ENCODE measurements at regions not wholly inside any gene's neighbourhood (a gene's known extent, or its start where the extent isn't known, plus 50 kb on each side); places are given as distances from the start of the nearest gene placed in this dataset.
"Not testable (repeated sequence)": the region's sequence is repeated elsewhere in the genome, so short reads cannot be mapped to it uniquely, and the experiment has no call there.

GRCh38 chr6:76790881-76791280 lies 672.4 kb downstream of the HTR1B start:
- no peak overlapping the region for H3K4me3 Mint-ChIP-seq

DNA sequence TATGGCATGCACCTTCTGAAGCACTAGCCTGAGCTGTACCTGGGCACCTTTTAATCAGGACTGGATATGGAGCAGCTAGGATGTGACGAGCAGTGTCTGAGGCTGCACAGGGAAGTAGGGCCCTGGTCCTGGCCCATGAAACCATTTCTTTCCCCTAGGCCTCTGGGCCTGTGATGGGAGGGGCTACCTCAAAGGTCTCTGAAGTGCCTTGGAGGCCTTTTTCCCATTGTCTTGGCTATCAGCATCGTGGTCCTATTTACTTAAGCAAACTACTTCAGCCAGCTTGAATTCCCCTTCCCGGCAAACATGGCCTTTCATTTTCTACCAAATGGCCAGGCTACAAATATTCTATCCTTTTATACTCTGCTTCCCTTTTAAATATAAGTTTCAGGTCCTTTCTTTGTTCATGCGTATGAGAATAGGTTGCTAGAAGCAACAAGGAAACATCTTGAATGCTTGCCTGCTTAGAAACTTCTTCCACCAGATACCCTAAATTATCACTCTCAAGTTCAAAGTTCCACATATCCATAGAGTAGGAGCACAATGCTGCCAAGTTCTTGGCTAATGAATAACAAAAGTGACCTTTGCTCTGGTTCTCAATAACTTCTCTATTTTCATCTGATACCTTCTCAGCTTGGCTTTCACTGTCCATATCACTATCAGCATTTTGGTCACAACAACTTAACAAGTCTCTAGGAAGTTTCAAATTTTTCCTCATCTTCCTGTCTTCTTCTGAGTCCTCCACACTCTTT lies 673.1 kb downstream of the HTR1B start:
- Mint-ChIP-seq H3K9me3 (no peaks in the 10 kb centered on the region), H3K27ac (no peak overlapping the region), H3K36me3 (ENCODE audit: low read depth) (no peaks in the 10 kb centered on the region), H3K27me3 (no peaks in the 10 kb centered on the region), H3K4me3 (no peak overlapping the region), H3K4me1 (no peaks in the 10 kb centered on the region)
- DNase-seq, result no peak
- intact Hi-C loops (cut with micrococcal nuclease), result no loop called here

More at GRCh38 chr6:76790881-76791280, 672.4 kb downstream of the HTR1B start:
- no peaks in the 10 kb centered on the region for H3K4me1 Mint-ChIP-seq
- H3K27ac Mint-ChIP-seq, result no peak overlapping the region
- intact Hi-C loops (cut with micrococcal nuclease), result no loop called here
- no peaks in the 10 kb centered on the region for H3K27me3 Mint-ChIP-seq
- H3K9me3 Mint-ChIP-seq, result no peaks in the 10 kb centered on the region
- H3K36me3 Mint-ChIP-seq (ENCODE audit: low read depth), result no peaks in the 10 kb centered on the region
- DNase-seq, result no peak

DNA sequence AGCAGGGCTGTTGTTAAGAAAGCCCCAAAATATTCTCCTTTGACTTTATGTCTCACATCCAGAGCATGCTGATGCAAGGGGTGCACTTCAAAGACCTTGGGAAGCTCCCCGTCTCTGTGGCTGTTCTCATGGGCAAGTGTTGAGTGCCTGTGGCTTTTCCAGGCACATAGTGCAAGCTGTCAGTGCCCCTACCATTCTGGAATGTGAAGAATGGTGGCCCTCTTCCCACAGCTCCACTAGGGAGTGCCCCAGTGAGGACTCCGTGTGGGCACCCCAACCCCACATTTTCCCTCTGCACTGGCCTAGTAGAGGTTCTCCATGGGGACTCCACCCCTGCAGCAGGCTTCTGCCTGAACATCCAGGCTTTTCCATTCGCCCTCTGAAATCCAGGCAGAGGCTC lies 673.7 kb downstream of the HTR1B start:
- Mint-ChIP-seq H3K4me1 (no peaks in the 10 kb centered on the region), H3K36me3 (ENCODE audit: low read depth) (no peaks in the 10 kb centered on the region), H3K27me3 (no peaks in the 10 kb centered on the region), H3K27ac (no peak overlapping the region), H3K4me3 (no peak overlapping the region), H3K9me3 (no peaks in the 10 kb centered on the region)
- DNase-seq, result no peak
- intact Hi-C loops (cut with micrococcal nuclease), result no loop called here

DNA sequence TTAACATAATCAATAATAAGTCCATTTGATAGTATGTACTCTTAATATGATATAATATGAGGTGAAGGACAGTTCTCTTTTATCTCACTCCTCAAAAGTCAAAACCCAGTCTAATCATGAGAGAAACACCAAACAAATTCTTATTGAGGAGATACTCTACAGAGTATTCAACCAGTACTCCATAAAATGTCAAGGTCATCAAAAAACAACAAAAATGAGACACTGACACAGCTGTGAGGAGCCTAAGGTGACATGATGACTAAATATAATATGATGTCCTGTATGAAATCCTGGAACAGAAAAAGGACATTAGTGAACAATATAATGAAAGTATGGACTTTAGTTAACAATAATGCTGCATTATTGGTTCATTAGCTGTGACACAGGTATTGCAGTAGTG lies 675.1 kb downstream of the HTR1B start:
- Mint-ChIP-seq H3K9me3 (no peaks in the 10 kb centered on the region), H3K36me3 (ENCODE audit: low read depth) (no peaks in the 10 kb centered on the region), H3K4me1 (no peaks in the 10 kb centered on the region), H3K4me3 (no peak overlapping the region), H3K27ac (no peak overlapping the region), H3K27me3 (no peaks in the 10 kb centered on the region)
- DNase-seq, result no peak
- intact Hi-C loops (cut with micrococcal nuclease), result no loop called here

- Mint-ChIP-seq H3K27ac (no peak overlapping the region), H3K36me3 (ENCODE audit: low read depth) (no peaks in the 10 kb centered on the region), H3K27me3 (no peaks in the 10 kb centered on the region), H3K4me1 (no peaks in the 10 kb centered on the region), H3K9me3 (no peaks in the 10 kb centered on the region), H3K4me3 (no peak overlapping the region)
- no peak for DNase-seq
- intact Hi-C loops (cut with micrococcal nuclease), result no loop called here
Measured at GRCh38 chr6:76779068-76779467, 684.2 kb downstream of the HTR1B start.

DNA sequence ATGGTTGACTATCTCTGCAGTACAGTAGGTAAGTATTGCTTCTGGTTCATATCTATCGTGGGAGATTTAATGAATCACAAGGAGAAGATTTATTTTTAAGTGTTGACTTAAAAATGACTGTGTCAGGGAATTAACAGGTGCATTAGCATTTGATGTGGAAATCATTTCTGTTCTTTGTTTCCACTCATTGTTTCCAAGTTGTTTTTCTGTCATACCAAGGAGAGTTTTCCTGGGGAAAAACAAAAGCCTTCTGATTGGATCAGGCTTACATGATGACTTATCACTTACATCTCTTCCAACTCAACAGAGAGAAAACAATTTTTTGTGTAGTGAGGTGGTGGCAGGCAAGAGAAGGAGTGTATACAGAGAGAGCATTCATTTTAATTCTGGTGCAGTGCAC lies 686.4 kb downstream of the HTR1B start:
- Mint-ChIP-seq H3K4me3 (no peak overlapping the region), H3K27ac (no peak overlapping the region), H3K36me3 (ENCODE audit: low read depth) (no peaks in the 10 kb centered on the region), H3K4me1 (no peaks in the 10 kb centered on the region), H3K9me3 (peaks cover 3% of the 10 kb centered on the region), H3K27me3 (no peaks in the 10 kb centered on the region)
- intact Hi-C loops (cut with micrococcal nuclease), result no loop called here
- no peak for DNase-seq

DNA sequence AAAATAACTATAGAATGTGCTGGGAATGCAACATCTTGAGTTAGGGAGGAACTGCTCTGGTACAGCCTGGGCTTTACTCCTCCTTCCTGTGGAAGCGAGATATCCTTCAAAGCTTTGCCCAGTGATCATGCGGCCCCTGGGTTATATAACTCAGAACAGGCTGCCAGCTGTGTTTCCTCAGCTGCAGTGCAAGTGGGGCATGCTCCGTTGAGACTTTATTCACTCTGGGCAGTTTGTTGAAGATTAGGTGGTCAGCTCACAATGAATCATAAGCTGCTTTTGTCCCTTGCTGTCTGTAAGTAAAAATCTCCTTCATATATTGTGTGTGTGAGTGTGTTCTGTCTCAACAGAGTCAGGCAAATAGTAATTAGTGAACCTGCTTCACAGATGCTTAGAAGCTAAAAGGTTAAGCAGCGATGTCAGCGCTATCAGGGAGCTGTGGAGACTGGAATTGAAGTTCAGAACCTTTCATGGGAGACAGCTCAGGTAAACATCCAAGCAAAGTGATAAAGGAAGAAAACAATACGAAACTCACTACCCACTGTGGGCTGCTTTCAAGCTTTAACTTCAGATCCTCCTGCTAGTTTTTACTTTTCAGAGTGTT lies 688.4 kb downstream of the HTR1B start:
- Mint-ChIP-seq H3K36me3 (ENCODE audit: low read depth) (no peaks in the 10 kb centered on the region), H3K27ac (no peak overlapping the region), H3K27me3 (no peaks in the 10 kb centered on the region), H3K4me1 (no peaks in the 10 kb centered on the region), H3K4me3 (no peak overlapping the region), H3K9me3 (peaks cover 3% of the 10 kb centered on the region)
- intact Hi-C loops (cut with micrococcal nuclease), result no loop called here
- no peak for DNase-seq

- Mint-ChIP-seq H3K27ac (no peak overlapping the region), H3K27me3 (no peaks in the 10 kb centered on the region), H3K4me3 (no peak overlapping the region), H3K36me3 (ENCODE audit: low read depth) (no peaks in the 10 kb centered on the region), H3K9me3 (peaks cover 3% of the 10 kb centered on the region), H3K4me1 (no peaks in the 10 kb centered on the region)
- intact Hi-C loops (cut with micrococcal nuclease), result no loop called here
- no peak for DNase-seq
Measured at GRCh38 chr6:76772951-76773350, 690.3 kb downstream of the HTR1B start.

DNA sequence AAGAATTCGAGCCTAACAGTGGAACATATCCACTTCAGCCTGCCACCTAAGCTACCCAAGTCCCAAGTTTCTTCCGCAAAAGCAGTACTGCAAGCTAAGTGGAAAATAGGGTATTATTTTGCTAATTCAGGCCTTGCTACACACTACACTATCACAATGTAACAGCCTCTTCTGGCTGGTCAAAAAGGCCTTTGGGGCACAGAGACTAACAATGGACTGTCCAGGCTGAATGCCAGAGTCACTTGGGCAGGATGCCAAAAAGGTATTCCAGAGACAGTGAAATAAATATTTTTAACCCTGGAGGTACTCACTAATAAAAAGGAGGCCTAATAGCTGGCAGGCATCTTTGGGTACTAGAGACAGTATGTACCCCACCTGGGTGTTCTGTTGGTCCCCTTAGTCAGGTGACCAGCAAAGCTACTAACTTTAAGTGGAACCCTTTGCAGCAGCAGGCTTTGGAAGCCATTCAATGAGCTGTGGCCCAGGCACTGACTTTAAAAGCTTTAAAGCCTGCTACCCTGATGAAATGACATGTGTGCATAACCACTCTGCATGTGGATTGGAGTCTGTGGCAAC lies 692.1 kb downstream of the HTR1B start:
- intact Hi-C loops (cut with micrococcal nuclease), result no loop called here
- H3K27ac Mint-ChIP-seq, result no peak overlapping the region
- no peaks in the 10 kb centered on the region for H3K4me1 Mint-ChIP-seq
- peaks cover 3% of the 10 kb centered on the region for H3K9me3 Mint-ChIP-seq
- no peak for DNase-seq
- no peaks in the 10 kb centered on the region for H3K36me3 Mint-ChIP-seq (ENCODE audit: low read depth)
- H3K27me3 Mint-ChIP-seq, result no peaks in the 10 kb centered on the region
- no peak overlapping the region for H3K4me3 Mint-ChIP-seq

DNA sequence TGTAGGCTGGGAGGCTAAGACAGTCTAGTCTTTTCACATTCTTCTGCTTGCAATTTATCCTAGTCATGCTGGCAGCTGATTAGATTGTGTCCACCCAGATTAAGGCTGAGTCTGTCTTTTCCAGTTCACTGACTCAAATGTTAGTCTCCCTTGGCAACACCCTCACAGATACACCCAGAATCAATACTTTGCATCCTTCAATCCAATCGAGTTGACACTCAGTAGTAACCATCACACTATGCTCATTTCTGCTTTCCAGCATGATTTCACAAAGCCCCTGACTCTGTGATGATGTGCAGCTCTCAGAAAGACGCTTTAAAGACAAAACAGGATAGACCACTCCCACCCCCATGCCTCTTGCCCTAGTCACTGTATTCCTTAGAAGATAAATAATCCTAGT lies 693.0 kb downstream of the HTR1B start:
- Mint-ChIP-seq H3K27me3 (no peaks in the 10 kb centered on the region), H3K4me1 (no peaks in the 10 kb centered on the region), H3K9me3 (peaks cover 3% of the 10 kb centered on the region), H3K27ac (no peak overlapping the region), H3K36me3 (ENCODE audit: low read depth) (no peaks in the 10 kb centered on the region), H3K4me3 (no peak overlapping the region)
- DNase-seq, result no peak
- intact Hi-C loops (cut with micrococcal nuclease), result no loop called here

- Mint-ChIP-seq H3K4me3 (no peak overlapping the region), H3K27ac (no peak overlapping the region), H3K9me3 (peaks cover 3% of the 10 kb centered on the region), H3K27me3 (no peaks in the 10 kb centered on the region), H3K36me3 (ENCODE audit: low read depth) (no peaks in the 10 kb centered on the region), H3K4me1 (no peaks in the 10 kb centered on the region)
- no peak for DNase-seq
- intact Hi-C loops (cut with micrococcal nuclease), result no loop called here
Measured at GRCh38 chr6:76768556-76768955, 694.7 kb downstream of the HTR1B start.

DNA sequence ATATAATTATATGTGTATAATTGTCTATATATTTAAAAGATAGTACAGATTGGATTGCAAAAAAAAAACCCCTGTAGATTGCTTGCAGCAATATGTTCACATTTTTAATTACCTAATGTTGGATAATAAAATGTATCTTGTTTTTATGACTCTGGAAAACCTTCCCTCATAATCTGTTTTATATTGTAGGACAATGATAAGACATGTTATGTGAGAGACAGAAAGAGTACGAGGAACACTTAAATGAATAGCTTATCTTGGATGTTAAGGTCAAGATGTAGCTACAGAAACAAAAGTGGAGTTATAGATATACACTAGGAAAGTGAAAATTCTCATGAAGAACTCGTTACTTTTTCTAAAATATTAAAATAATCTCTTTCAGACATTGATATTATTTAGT lies 691.6 kb upstream of the IMPG1 start:
- Mint-ChIP-seq H3K27ac (no peak overlapping the region), H3K4me1 (no peaks in the 10 kb centered on the region), H3K9me3 (no peaks in the 10 kb centered on the region), H3K27me3 (no peaks in the 10 kb centered on the region), H3K36me3 (ENCODE audit: low read depth) (no peaks in the 10 kb centered on the region), H3K4me3 (no peak overlapping the region)
- intact Hi-C loops (cut with micrococcal nuclease), result no loop called here
- no peak for DNase-seq

DNA sequence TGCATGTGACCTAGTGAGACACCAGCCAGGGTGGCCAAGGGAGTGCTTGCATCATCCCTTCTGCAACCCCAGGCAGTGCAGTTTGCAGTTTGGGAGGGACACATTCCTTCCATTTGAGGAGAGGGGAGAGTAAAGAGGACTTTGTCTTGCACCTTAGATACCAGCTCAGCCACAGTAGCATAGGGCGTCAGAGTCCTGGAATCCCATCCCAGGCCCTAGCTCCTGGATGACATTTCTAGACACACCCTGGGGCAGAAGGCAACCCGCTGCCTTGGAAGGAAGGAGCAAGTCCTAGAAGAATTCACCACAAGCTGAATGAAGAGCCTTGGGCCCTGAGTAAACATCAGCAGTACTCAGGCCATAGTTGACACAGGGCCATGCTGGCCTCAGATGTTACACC lies 680.4 kb upstream of the IMPG1 start:
- intact Hi-C loops (cut with micrococcal nuclease), result no loop called here
- peaks cover 5% of the 10 kb centered on the region for H3K9me3 Mint-ChIP-seq
- no peaks in the 10 kb centered on the region for H3K27me3 Mint-ChIP-seq
- H3K4me3 Mint-ChIP-seq, result no peak overlapping the region
- H3K27ac Mint-ChIP-seq, result no peak overlapping the region
- DNase-seq, result no peak
- H3K36me3 Mint-ChIP-seq (ENCODE audit: low read depth), result no peaks in the 10 kb centered on the region
- no peaks in the 10 kb centered on the region for H3K4me1 Mint-ChIP-seq

- H3K27ac Mint-ChIP-seq; intact Hi-C loops (cut with micrococcal nuclease); DNase-seq; H3K4me3 Mint-ChIP-seq; H3K4me1 Mint-ChIP-seq; H3K27me3 Mint-ChIP-seq; H3K36me3 Mint-ChIP-seq (ENCODE audit: low read depth): not testable (repeated sequence)
- H3K9me3 Mint-ChIP-seq, result peaks cover 12% of the 10 kb centered on the region
Measured at GRCh38 chr6:76745388-76745787, 672.9 kb upstream of the IMPG1 start.

Measured in activated CD4-positive, alpha-beta T cell treated with anti-CD3 and anti-CD28 coated beads, Interleukin-2, amount 10 ng/mL, durations not matched to agents 24 days and 14 days (primary cell).